ENCODE measurements at regions not wholly inside any gene's neighbourhood (a gene's known extent, or its start where the extent isn't known, plus 50 kb on each side); places are given as distances from the start of the nearest gene placed in this dataset.
"Not testable (repeated sequence)": the region's sequence is repeated elsewhere in the genome, so short reads cannot be mapped to it uniquely, and the experiment has no call there.

- no peak overlapping the region for H3K4me3 Mint-ChIP-seq
- no peaks in the 10 kb centered on the region for H3K36me3 Mint-ChIP-seq
- no peak overlapping the region for H3K27ac Mint-ChIP-seq
- no peaks in the 10 kb centered on the region for H3K4me1 Mint-ChIP-seq
- H3K27me3 Mint-ChIP-seq (ENCODE audit: low read depth in 3 of 3), result peaks cover 0 to 4% (median 2%) of the 10 kb centered on the region in 3 donors
- H3K9me3 Mint-ChIP-seq, result peaks cover 0 to 4% (median 0%) of the 10 kb centered on the region in 6 donors
- no peak for DNase-seq
Measured at GRCh38 chr2:16223841-16224177, 283.5 kb downstream of the MYCN start.

DNA sequence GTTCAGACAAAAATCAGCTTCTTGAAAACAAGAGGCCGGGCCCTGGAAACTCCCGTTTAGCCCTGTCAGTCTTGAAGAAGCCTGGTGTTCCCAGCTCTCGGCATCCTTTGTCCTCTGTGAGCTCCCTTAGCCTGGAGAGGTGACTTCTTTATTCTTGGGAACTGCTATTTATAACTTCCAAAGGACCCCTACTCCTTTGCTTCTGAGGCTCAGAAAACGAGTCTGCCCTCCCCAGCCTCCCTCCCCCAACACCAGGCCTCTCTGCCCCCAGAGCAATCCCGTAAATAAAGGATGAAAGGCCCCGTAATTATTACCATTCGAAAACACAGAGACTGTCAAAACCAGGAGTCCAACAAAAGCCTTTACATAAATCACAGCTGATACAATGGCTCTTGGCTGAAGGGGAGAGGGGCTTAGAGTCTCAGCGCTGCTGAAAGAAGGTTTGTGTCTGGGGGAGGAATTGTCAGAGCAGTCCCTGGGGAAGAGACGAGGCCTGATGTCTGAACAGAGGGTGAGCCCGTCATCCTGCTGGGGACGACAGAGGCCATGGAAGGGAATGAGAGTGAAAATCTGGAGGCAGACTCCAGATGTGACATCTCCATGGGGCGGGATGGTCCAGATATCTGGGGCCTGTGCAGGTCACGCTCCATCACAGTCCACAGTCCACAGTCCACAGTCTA, 283.0 kb downstream of the MYCN start:
- no peak overlapping the region for H3K4me3 Mint-ChIP-seq
- no peak for DNase-seq
- no peaks in the 10 kb centered on the region for H3K4me1 Mint-ChIP-seq
- no peak overlapping the region for H3K27ac Mint-ChIP-seq
- H3K9me3 Mint-ChIP-seq, result peaks cover 0 to 2% (median 0%) of the 10 kb centered on the region in 6 donors
- H3K27me3 Mint-ChIP-seq (ENCODE audit: low read depth in 3 of 3), result peaks cover 0 to 4% (median 2%) of the 10 kb centered on the region in 3 donors
- H3K36me3 Mint-ChIP-seq, result no peaks in the 10 kb centered on the region

GRCh38 chr2:16222326-16222725, 282.0 kb downstream of the MYCN start:
- Mint-ChIP-seq H3K36me3 (no peaks in the 10 kb centered on the region), H3K9me3 (peaks cover 0 to 2% (median 0%) of the 10 kb centered on the region in 6 donors), H3K4me1 (no peaks in the 10 kb centered on the region), H3K4me3 (no peak overlapping the region), H3K27ac (no peak overlapping the region), H3K27me3 (ENCODE audit: low read depth in 3 of 3) (peaks cover 0 to 4% (median 2%) of the 10 kb centered on the region in 3 donors)
- DNase-seq, result no peak

DNA sequence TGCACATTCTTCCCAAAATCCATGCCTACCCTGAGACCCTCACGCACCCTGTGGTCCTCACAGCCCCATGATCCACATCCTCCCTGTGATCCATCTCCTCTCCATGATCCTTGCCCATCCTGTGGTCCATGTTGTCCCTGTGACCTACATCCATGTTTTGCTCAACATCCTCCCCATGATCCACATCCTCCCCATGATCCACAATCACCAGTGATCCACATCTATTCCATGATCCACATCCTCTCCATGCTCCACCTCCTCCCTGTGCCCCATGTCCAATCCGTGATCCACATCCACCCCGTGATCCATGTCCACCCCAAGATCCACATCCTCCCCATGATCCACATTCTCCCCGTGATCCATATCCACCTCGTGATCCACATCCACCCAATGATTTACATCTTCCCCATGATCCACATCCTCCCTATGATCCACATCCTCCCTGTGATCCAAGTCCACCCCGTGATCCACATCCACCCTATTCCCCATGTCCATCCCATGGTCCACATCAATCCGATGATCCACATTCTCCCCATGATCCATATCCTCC, 281.2 kb downstream of the MYCN start:
- no peak overlapping the region for H3K4me3 Mint-ChIP-seq
- H3K36me3 Mint-ChIP-seq, result no peaks in the 10 kb centered on the region
- no peaks in the 10 kb centered on the region for H3K4me1 Mint-ChIP-seq
- peaks cover 0 to 4% (median 2%) of the 10 kb centered on the region in 3 donors for H3K27me3 Mint-ChIP-seq (ENCODE audit: low read depth in 3 of 3)
- H3K9me3 Mint-ChIP-seq, result peaks cover 0 to 2% (median 0%) of the 10 kb centered on the region in 6 donors
- DNase-seq, result no peak
- H3K27ac Mint-ChIP-seq, result no peak overlapping the region

GRCh38 chr2:16219292-16219975, 279.1 kb downstream of the MYCN start:
- Mint-ChIP-seq H3K27ac (no peak overlapping the region), H3K36me3 (no peaks in the 10 kb centered on the region), H3K4me3 (no peak overlapping the region), H3K9me3 (peaks cover 0 to 2% (median 0%) of the 10 kb centered on the region in 6 donors), H3K4me1 (no peaks in the 10 kb centered on the region), H3K27me3 (ENCODE audit: low read depth in 3 of 3) (peaks cover 0 to 4% (median 2%) of the 10 kb centered on the region in 3 donors)
- no peak for DNase-seq

DNA sequence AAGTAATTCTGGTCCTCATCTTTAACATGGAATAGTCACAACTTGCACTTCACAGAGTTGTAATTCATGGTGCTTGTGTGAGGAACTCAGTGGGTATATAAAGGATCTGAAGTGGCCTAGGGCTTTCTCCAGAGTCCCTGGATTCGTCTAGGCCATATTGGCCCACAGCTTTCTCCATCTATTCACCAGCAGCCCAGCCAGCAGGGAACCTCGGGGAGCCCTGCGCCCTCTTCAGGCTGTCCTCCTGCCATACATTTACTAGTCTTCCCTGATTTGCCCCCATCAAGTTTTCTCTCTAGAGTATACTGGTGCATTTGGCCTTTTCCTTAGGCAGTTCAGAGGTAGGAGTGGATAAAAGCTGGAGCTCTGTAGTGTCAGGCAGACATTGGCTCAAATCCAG, 278.3 kb downstream of the MYCN start:
- Mint-ChIP-seq H3K27ac (no peak overlapping the region), H3K27me3 (ENCODE audit: low read depth in 3 of 3) (peaks cover 0 to 4% (median 2%) of the 10 kb centered on the region in 3 donors), H3K9me3 (peaks cover 0 to 2% (median 0%) of the 10 kb centered on the region in 6 donors), H3K4me3 (no peak overlapping the region), H3K4me1 (no peaks in the 10 kb centered on the region), H3K36me3 (no peaks in the 10 kb centered on the region)
- no peak for DNase-seq

- H3K4me1 Mint-ChIP-seq, result no peaks in the 10 kb centered on the region
- no peak overlapping the region for H3K27ac Mint-ChIP-seq
- no peak for DNase-seq
- H3K27me3 Mint-ChIP-seq (ENCODE audit: low read depth in 3 of 3), result peaks cover 0 to 4% (median 2%) of the 10 kb centered on the region in 3 donors
- H3K36me3 Mint-ChIP-seq, result no peaks in the 10 kb centered on the region
- H3K9me3 Mint-ChIP-seq, result peaks cover 0 to 2% (median 0%) of the 10 kb centered on the region in 6 donors
- H3K4me3 Mint-ChIP-seq, result no peak overlapping the region
Measured at GRCh38 chr2:16218161-16218560, 277.8 kb downstream of the MYCN start.

DNA sequence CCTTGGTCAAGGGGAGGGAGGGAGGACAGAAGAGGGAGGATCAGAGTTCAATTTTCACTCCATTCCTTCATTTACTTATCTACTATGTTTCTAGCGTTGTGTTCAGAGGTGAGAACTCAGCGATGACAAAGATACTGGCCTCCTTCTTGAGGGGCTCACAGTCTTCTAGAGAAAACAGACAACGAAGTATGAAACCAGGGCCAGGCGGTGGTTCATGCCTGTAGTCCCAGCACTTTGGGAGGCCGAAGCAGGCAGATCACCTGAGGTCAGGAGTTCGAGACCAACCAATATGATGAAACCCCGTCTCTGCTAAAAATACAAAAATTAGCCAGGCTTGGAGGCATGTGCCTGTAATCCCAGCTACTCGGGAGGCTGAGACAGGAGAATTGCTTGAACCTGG, 277.4 kb downstream of the MYCN start:
- H3K4me3 Mint-ChIP-seq; H3K4me1 Mint-ChIP-seq; H3K27me3 Mint-ChIP-seq (ENCODE audit: low read depth in 3 of 3); H3K36me3 Mint-ChIP-seq; DNase-seq; H3K27ac Mint-ChIP-seq; H3K9me3 Mint-ChIP-seq: not testable (repeated sequence)

DNA sequence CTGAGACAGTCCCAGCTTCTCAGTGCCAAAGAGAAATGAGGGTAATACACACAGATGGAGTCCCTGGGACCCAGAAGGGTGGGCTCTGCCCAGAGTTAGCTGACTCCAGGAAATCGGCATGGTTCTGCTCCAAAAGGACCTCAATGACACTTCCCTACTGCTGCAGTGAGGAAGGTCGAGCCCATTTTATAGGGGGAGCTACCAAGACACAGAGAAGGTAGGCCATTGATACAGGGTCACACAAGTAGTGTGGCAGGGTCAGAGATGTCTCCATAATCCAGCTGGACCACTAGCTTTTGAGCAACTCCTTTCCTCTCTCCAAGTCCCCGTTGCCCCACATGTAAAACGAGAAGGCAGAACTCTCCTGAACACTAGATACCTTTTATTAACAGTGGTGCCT, 276.9 kb downstream of the MYCN start:
- Mint-ChIP-seq H3K4me3 (no peak overlapping the region), H3K27me3 (ENCODE audit: low read depth in 3 of 3) (peaks cover 0 to 4% (median 2%) of the 10 kb centered on the region in 3 donors), H3K27ac (no peak overlapping the region), H3K36me3 (no peaks in the 10 kb centered on the region), H3K9me3 (peaks cover 0 to 2% (median 0%) of the 10 kb centered on the region in 6 donors), H3K4me1 (no peaks in the 10 kb centered on the region)
- no peak for DNase-seq

DNA sequence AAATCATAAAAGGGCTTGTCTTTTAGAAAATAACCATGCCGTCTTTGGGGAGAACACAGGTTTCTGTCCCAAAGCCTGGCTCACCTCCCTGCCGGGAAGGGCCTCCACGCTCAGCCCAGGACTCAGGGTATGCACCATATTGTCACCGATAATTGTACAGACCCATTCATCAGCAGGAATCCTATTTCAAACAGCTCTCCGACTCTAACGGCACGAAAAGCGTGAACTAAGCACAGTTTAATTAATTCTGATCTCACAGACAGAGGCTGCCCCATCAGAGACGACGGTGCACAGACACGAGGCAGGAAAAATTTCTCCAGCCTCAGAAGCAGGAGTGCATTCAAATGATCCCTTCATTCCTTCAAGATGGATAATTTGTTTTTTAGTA, 276.2 kb downstream of the MYCN start:
- H3K27ac Mint-ChIP-seq, result no peak overlapping the region
- DNase-seq, result no peak
- no peak overlapping the region for H3K4me3 Mint-ChIP-seq
- peaks cover 0 to 2% (median 2%) of the 10 kb centered on the region in 3 donors for H3K27me3 Mint-ChIP-seq (ENCODE audit: low read depth in 3 of 3)
- no peaks in the 10 kb centered on the region for H3K36me3 Mint-ChIP-seq
- peaks cover 0 to 2% (median 0%) of the 10 kb centered on the region in 6 donors for H3K9me3 Mint-ChIP-seq
- no peaks in the 10 kb centered on the region for H3K4me1 Mint-ChIP-seq

GRCh38 chr2:16215902-16216557, 275.7 kb downstream of the MYCN start:
- Mint-ChIP-seq H3K27me3 (ENCODE audit: low read depth in 3 of 3) (peaks cover 0 to 2% (median under 1%) of the 10 kb centered on the region in 3 donors), H3K36me3 (no peaks in the 10 kb centered on the region), H3K4me1 (no peaks in the 10 kb centered on the region), H3K4me3 (no peak overlapping the region), H3K9me3 (no peaks in the 10 kb centered on the region), H3K27ac (no peak overlapping the region)
- no peak for DNase-seq

DNA sequence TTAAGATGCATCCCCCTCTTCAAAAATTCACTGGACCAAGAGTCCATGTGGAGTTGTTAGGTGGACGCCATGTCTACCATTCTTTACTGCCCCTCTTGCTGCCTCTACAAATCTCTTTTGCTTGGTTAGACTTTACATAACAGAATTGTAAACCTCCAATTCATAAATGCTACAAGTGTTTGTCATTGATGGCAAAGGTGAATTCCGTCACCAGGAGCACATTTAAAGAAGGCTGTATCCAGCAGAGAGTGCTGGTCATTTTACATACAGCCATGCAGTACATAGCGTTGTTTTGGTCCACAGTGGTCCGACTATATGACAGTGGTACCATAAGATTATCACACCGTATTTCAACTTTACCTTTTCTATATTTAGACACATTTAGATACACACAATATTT, 274.5 kb downstream of the MYCN start:
- H3K36me3 Mint-ChIP-seq, result no peaks in the 10 kb centered on the region
- no peak overlapping the region for H3K4me3 Mint-ChIP-seq
- no peaks in the 10 kb centered on the region for H3K4me1 Mint-ChIP-seq
- no peak overlapping the region for H3K27ac Mint-ChIP-seq
- peaks cover 2 to 5% (median 2%) of the 10 kb centered on the region in 3 donors for H3K27me3 Mint-ChIP-seq (ENCODE audit: low read depth in 3 of 3)
- H3K9me3 Mint-ChIP-seq, result peaks cover 0 to 2% (median 0%) of the 10 kb centered on the region in 6 donors
- no peak for DNase-seq

DNA sequence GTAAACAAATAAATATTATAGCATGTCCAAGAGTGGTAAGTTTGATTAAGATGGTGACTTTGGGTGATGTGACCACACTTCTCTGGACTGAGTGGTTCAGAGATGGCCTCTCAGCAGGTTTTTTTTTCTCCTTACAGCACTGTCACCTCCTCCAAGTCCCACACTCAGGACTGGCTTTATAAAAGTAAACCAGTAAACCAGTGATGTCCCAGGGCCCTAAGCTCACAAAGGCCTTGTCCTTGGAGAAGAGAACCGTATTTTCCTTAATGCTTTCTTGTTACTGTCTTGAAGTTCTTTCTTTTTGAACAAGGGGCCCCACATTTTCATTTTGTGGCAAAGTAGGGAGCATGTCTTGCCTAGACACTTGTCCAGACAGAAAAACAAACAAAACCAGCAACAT, 274.0 kb downstream of the MYCN start:
- Mint-ChIP-seq H3K36me3 (no peaks in the 10 kb centered on the region), H3K9me3 (peaks cover 0 to 2% (median 0%) of the 10 kb centered on the region in 6 donors), H3K4me1 (no peaks in the 10 kb centered on the region), H3K27ac (no peak overlapping the region), H3K4me3 (no peak overlapping the region), H3K27me3 (ENCODE audit: low read depth in 3 of 3) (peaks cover 2 to 4% (median 2%) of the 10 kb centered on the region in 3 donors)
- no peak for DNase-seq

DNA sequence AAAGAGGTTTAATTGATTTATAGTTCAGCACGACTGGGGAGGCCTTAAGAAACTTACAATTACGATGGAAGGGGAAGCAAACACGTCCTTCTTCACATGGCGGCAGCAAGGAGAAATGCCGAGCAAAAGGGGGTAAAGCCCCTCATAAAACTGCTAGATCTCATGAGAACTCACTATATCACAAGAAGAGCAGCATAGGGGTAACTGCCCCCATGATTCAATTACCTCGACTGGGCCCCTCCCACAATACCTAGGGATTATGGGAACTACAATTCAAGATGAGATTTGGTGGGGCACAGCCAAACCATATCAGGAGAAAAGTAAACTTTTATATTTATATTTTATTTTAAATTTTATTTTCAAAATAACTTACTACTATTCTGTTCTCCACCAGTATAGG, 272.0 kb downstream of the MYCN start:
- no peak for DNase-seq
- H3K36me3 Mint-ChIP-seq, result no peaks in the 10 kb centered on the region
- H3K9me3 Mint-ChIP-seq, result peaks cover 0 to 5% (median 0%) of the 10 kb centered on the region in 6 donors

More for the DNA sequence above, 272.0 kb downstream of the MYCN start:
- H3K27me3 Mint-ChIP-seq (ENCODE audit: low read depth in 3 of 3), result peaks cover 2 to 4% (median 2%) of the 10 kb centered on the region in 3 donors
- no peak overlapping the region for H3K4me3 Mint-ChIP-seq
- no peaks in the 10 kb centered on the region for H3K4me1 Mint-ChIP-seq
- no peak overlapping the region for H3K27ac Mint-ChIP-seq
